ENCODE measurements at regions not wholly inside any gene's neighbourhood (a gene's known extent, or its start where the extent isn't known, plus 50 kb on each side); places are given as distances from the start of the nearest gene placed in this dataset.

GRCh38 chr10:3222626-3223025 lies 50.0 kb upstream of the PITRM1 start:
- no peak for TF ChIP-seq POLR2AphosphoS5 (IDR thresholded peaks at IDR 0.05; ENCODE audit: borderline replicate concordance, low read depth, low read length)
- TF ChIP-seq EZH2 (IDR thresholded peaks at IDR 0.05), result no peak
- no peak for TF ChIP-seq FOXP2 (optimal IDR thresholded peaks at IDR 0.05; ENCODE audit: control extremely low read depth, extremely low read length, insufficient read depth)
